Activated CD4-positive, alpha-beta T cell treated with anti-CD3 and anti-CD28 coated beads for 36 hours (primary cell): ENCODE measurements at regions not wholly inside any gene's neighbourhood (a gene's known extent, or its start where the extent isn't known, plus 50 kb on each side); places are given as distances from the start of the nearest gene placed in this dataset.
A peak's percentile ranks its signal among the peaks of the same experiment; 100 is the strongest.
"Not testable (repeated sequence)": the region's sequence is repeated elsewhere in the genome, so short reads cannot be mapped to it uniquely, and the experiment has no call there.

ENCODE experiments used
- ATAC-seq: fragments of 200-7000 bp; cut with Tn5 transposase; one replicate; pipeline ENCODE4 v1.10.0; 2021; ENCODE audit warnings: mild to moderate bottlenecking, moderate library complexity
- CTCF ChIA-PET: fragments of 350-600 bp; sonication (Branson Sonifier 250); formaldehyde crosslinking; loops from one replicate; lab custom pipeline; 2021; ENCODE audit warnings: antibody characterized with exemption; lab: Charles Lee
- POLR2A ChIA-PET: fragments of 350-600 bp; sonication (Branson Sonifier 250); formaldehyde crosslinking; loops from one replicate; lab custom pipeline; 2021; ENCODE audit warnings: antibody characterized with exemption, inconsistent platforms; lab: Charles Lee
- DNase-seq: peaks from one replicate; pipeline ENCODE4 v3.0.0-alpha.2; 2020
- H3K27ac Mint-ChIP-seq: one replicate; pipeline ENCODE4 v1.8.0; 2021; ENCODE audit warnings: mixed read lengths
- H3K27me3 Mint-ChIP-seq: one replicate; pipeline ENCODE4 v1.8.0; 2021; ENCODE audit warnings: mixed read lengths
- H3K36me3 Mint-ChIP-seq: one replicate; pipeline ENCODE4 v1.8.0; 2021; ENCODE audit warnings: low read depth, mixed read lengths
- H3K4me1 Mint-ChIP-seq: one replicate; pipeline ENCODE4 v1.8.0; 2021; ENCODE audit warnings: mixed read lengths
- H3K4me3 Mint-ChIP-seq: one replicate; pipeline ENCODE4 v1.8.0; 2021; ENCODE audit warnings: mild to moderate bottlenecking, moderate library complexity, mixed read lengths
- H3K9me3 Mint-ChIP-seq: one replicate; pipeline ENCODE4 v1.8.0; 2021; ENCODE audit warnings: low read depth, mixed read lengths
- intact Hi-C, 2 experiments: fragments of 100-400 bp; cut with DNase I in 1 of 2; cut with micrococcal nuclease in 1 of 2; formaldehyde crosslinking; loops; one replicate each; pipeline versions ENCODE4 v1.14.2 to v1.15.1; 2022 to 2024; cut with DNase I, micrococcal nuclease

DNA sequence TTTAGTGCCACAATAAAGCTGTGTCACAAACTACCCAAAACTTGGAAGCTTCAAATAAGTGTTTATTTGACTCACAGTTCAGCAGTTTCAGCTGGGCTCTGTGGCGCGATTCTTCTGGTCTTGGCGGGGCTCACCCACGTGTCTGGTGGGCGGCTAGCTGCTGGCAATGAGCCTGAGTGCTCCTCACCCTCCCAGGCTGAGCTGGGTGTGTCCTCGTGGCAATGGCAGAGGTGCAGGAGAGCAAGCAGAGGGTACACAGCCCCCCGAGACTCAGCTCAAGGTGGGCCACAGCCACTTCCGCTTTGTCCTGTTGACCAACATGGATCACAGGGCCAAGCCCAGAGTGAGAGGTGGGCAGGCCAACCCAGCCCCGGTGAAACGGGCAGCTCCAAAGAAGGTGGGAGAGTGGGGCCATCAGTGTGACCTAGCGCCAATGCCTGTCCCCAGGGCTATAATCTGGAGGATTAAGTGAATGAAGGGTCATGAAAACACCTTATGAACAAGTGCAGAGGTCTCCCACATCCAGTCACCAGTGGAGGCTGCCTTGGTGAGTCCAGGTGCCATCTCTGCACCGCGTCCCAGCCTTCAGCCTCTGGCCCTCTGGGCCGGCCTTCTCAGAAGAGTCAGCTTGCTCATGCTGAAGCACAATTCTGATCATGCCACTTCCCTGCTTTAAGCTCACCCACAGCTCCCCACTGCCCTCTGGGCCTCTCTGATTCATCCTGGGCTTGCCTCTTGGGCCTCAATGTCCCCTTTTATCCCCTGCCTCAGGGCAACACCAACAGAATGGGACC, 74.6 kb upstream of the RTL6 start:
- Mint-ChIP-seq H3K36me3 (no peaks in the 10 kb centered on the region), H3K9me3 (no peaks in the 10 kb centered on the region), H3K27me3 (peaks cover 5% of the 10 kb centered on the region), H3K4me1 (no peaks in the 10 kb centered on the region), H3K4me3 (no peak overlapping the region), H3K27ac (no peak overlapping the region)
- POLR2A ChIA-PET = no interaction called here
- intact Hi-C loops = no loop called here
- no peak for DNase-seq
- no peak for ATAC-seq
- CTCF ChIA-PET = interaction anchor here (0.6 to 0.7 kb wide), 2 partner anchors 41 to 180 kb away, joined by 3 read pairs; no protein-coding TSS in a partner anchor

DNA sequence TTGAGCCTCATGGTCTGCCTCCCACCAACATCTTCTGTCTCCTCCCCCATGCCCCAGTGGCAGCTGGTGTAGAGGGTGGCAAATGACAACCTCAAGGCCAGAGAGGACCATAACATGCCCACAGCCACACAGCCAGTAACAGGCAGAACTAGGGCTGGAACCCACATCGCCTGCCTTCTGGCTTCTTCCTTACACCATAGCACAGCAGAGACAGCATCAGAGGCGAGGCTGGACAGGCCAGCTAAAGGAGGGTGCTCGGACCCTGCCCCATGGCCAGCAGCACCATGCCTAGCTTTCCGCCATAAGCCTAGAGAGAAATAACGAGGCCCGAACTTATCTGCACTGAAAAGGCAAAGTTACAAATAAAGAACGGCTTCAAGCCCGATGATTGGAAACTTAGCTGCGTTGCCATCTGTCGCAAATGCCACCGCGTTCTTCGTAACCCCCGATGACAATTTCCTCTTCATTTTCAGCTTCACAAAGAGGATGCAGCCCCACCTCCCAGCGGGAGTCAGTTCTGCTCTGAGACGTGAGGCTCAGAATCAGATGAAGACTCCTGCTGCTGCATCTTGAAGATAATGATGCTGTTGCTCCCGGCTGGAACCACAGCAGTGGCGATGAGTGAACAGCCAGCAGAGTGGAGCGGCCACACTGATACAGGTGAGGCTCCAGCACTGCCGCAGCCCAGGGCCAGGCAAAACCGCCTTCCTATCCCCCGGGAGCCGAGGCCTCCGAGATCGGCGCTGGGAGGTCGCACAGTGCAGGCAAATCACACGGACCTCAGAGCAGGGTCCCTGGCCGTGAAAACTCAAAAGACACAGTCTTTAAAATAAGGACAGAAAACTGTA, 73.8 kb upstream of the RTL6 start:
- Mint-ChIP-seq H3K4me3 (no peak overlapping the region), H3K27me3 (peaks cover 5% of the 10 kb centered on the region), H3K9me3 (no peaks in the 10 kb centered on the region), H3K36me3 (no peaks in the 10 kb centered on the region), H3K27ac (no peak overlapping the region), H3K4me1 (no peaks in the 10 kb centered on the region)
- ChIA-PET POLR2A (no interaction called here), CTCF (interaction anchor here (0.7 kb wide), 1 partner anchor 179 kb away, joined by 3 read pairs; no protein-coding TSS in a partner anchor)
- intact Hi-C loops = no loop called here
- ATAC-seq (no peak), DNase-seq (no peak)

DNA sequence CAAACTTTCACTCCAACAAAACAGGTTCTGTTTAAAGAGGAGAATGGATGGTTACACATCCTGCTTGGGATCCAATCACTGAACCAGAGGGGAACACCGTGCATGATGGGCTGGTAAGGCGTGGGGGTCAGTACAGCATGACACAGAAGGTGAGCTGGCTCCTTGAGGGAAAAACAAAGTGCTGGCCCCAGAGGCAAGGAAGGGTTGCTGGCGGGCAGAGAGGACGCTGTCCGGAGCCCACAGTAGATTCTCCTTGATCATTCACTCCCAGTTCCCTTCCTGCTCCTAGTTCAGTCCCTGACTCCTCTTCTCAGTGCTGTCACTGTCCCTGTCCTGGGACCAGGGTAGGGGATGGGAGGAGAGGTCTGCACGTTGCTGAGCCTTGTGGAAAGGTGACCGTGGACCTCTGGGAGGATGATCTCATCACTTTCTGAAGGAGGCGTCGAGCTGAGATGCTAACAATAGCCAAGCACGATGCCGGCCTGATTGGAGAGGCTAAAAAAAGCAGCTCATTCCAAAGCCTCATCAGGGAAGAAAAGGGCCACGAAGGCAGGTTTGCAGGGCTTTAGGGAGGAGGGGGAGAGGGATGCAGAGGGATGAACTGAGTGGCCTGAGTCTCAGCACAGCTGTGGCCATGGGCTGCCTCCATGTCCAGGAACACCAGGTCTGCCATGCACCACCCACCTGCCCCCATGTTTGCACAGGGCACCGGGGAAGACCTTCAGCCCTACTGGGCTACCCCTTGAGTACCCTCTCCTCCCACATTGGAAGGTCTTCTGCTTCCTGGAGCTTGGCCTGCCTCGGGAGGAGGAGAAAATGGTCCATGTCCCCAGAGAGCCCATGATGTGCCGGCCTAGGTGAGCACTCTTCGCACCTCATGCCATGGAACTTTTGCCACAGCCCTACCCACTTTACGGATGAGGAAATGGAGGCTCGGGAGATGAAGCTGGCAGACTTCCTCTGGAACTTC, 72.7 kb upstream of the RTL6 start:
- POLR2A ChIA-PET = no interaction called here
- Mint-ChIP-seq H3K4me1 (no peaks in the 10 kb centered on the region), H3K9me3 (no peaks in the 10 kb centered on the region), H3K27me3 (peaks cover 2% of the 10 kb centered on the region), H3K4me3 (no peak overlapping the region), H3K27ac (no peak overlapping the region), H3K36me3 (no peaks in the 10 kb centered on the region)
- intact Hi-C loops = no loop called here
- CTCF ChIA-PET = interaction anchor here (0.6 kb wide), 1 partner anchor 87 kb away, joined by 3 read pairs; no protein-coding TSS in a partner anchor
- no peak for ATAC-seq
- DNase-seq = no peak

DNA sequence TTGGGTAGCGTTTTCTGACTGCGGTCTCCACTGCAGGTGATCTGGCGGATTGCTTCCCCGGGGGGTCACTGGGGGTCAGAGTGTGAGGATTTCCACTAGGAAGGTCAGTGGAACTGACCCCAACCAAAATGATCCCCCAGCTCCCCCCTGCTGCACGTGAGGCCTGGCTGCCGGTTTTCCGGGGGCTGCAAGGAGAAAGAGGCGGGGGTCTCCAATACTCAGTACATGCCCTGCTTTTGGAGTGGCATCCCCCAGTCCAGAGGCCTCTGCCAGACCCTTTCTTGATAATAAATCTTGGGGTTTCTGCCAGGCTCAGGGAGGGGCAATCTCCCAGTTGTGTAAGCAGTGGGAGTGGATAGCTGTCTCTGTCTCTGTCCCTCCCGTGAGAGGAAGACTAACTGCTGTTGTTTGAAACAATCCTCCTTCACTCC, 71.5 kb upstream of the RTL6 start:
- no peak for DNase-seq

DNA sequence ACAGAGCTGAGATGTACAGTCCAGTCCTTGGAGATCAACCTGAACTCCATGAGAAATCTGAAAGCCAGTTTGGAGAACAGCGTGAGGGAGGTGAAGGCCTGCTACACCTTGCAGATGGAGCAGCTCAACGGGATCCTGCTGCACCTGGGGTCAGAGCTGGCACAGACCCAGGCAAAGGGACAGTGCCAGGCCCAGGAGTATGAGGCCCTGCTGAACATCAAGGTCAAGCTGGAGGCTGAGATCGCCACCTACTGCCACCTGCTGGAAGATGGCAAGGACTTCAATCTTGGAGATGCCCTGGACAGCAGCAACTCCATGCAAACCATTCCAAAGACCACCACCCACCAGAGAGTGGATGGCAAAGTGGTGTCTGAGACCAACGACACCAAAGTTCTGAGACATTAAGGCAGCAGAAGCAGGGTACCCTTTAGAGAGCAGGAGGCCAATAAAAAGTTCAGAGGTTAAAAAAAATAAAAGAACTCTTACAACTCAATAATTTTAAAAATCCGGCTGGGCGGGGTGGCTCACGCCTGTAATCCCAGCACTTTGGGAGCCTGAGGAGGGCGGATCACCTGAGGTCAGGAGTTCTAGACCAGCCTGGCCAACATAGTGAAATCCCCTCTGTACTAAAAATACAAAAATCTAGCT, 69.9 kb upstream of the RTL6 start:
- ATAC-seq (no peak), DNase-seq (peak; percentile 74)
- H3K9me3 Mint-ChIP-seq = peaks cover 4% of the 10 kb centered on the region
- H3K36me3 Mint-ChIP-seq = no peaks in the 10 kb centered on the region
- POLR2A ChIA-PET = no interaction called here
- no peaks in the 10 kb centered on the region for H3K4me1 Mint-ChIP-seq
- no peak overlapping the region for H3K4me3 Mint-ChIP-seq
- intact Hi-C loops = loop anchor here (1.0 to 10.0 kb wide), 6 partner anchors 126 to 576 kb away; no protein-coding TSS in a partner anchor
- CTCF ChIA-PET = interaction anchor here (0.6 to 1.6 kb wide), 10 partner anchors 10 to 575 kb away, joined by 3 to 4 read pairs (median 3); no protein-coding TSS in a partner anchor
- H3K27me3 Mint-ChIP-seq = peaks cover 2% of the 10 kb centered on the region
- H3K27ac Mint-ChIP-seq = no peak overlapping the region

More for the DNA sequence above, 71.5 kb upstream of the RTL6 start:
- H3K36me3 Mint-ChIP-seq = no peaks in the 10 kb centered on the region
- intact Hi-C loops = loop anchor here (5.0 to 10.0 kb wide), 4 partner anchors 127 to 577 kb away; no protein-coding TSS in a partner anchor
- no peak overlapping the region for H3K27ac Mint-ChIP-seq
- ATAC-seq = no peak
- H3K4me3 Mint-ChIP-seq = no peak overlapping the region
- no peaks in the 10 kb centered on the region for H3K9me3 Mint-ChIP-seq
- H3K4me1 Mint-ChIP-seq = no peaks in the 10 kb centered on the region
- ChIA-PET CTCF (no interaction called here), POLR2A (no interaction called here)
- H3K27me3 Mint-ChIP-seq = peaks cover 2% of the 10 kb centered on the region

DNA sequence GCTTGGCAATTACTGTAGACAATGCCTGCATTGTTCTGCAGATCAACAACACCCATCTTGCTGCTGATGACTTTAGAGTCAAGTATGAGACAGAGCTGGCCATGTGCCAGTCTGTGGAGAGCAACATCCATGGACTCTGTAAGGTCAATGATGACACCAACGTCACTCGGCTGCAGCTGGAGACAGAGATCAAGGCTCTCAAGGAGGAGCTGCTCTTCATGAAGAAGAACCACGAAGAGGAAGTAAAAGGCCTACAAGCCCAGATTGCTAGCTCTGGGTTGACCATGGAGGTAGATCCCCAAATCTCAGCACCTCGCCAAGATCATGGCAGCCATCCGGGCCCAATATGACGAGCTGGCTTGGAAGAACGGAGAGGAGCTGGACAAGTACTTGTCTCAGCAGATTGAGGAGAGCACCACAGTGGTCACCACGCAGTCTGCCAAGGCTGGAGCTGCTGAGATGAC, 69.4 kb upstream of the RTL6 start:
- not testable (repeated sequence) for H3K27me3 Mint-ChIP-seq

DNA sequence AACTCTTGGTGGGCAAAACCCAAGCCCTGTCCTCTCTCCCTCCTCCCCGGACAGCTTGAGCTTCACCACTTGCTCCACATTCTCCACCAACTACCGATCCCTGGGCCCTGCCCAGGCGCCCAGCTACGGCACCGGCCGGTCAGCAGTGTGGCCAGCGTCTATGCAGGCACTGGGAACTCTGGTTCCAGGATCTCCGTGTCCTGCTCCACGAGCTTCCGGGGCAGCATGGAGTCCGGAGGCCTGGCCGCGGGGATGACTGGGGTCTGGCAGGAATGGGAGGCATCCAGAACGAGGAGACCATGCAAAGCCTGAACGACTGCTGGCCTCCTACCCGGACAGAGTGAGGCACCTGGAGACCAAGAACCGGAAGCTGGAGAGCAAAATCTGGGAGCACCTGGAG, 68.9 kb upstream of the RTL6 start:
- CTCF ChIA-PET = interaction anchor here (0.5 to 1.6 kb wide), 6 partner anchors 16 to 574 kb away, joined by 3 to 4 read pairs (median 3); no protein-coding TSS in a partner anchor
- no peak overlapping the region for H3K4me3 Mint-ChIP-seq
- no peaks in the 10 kb centered on the region for H3K4me1 Mint-ChIP-seq
- ATAC-seq = no peak
- intact Hi-C loops = loop anchor here (5.0 to 10.0 kb wide), 4 partner anchors 125 to 575 kb away; no protein-coding TSS in a partner anchor
- H3K36me3 Mint-ChIP-seq = no peaks in the 10 kb centered on the region
- POLR2A ChIA-PET = no interaction called here
- H3K9me3 Mint-ChIP-seq = peaks cover 4% of the 10 kb centered on the region
- H3K27me3 Mint-ChIP-seq = peaks cover 2% of the 10 kb centered on the region
- DNase-seq = no peak
- no peak overlapping the region for H3K27ac Mint-ChIP-seq

More for the DNA sequence above, 69.4 kb upstream of the RTL6 start:
- CTCF ChIA-PET = interaction anchor here (0.6 to 1.6 kb wide), 10 partner anchors 9 to 574 kb away, joined by 3 to 4 read pairs (median 3); no protein-coding TSS in a partner anchor
- H3K9me3 Mint-ChIP-seq, H3K4me3 Mint-ChIP-seq, H3K27ac Mint-ChIP-seq, POLR2A ChIA-PET, H3K4me1 Mint-ChIP-seq, DNase-seq, H3K36me3 Mint-ChIP-seq, ATAC-seq: not testable (repeated sequence)
- intact Hi-C loops = loop anchor here (5.0 to 10.0 kb wide), 4 partner anchors 125 to 575 kb away; no protein-coding TSS in a partner anchor

DNA sequence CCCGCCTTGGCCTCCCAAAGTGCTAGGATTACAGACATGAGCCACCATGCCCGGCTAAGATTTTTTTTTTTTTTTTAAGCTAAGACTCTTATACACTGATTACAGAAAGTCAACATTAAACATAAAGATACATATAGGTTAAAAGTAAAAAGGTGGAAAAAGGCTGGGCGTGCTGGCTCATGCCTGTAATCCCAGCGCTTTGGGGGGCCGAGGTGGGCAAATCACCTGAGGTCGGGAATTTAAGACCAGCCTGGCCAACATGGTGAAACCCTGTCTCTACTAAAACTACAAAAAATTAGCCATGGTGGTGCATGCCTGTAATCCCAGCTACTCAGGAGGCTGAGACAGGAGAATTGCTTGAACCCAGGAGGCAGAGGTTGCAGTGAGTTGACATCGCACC, 64.6 kb upstream of the RTL6 start:
- ATAC-seq, DNase-seq, H3K27me3 Mint-ChIP-seq, H3K36me3 Mint-ChIP-seq, H3K4me3 Mint-ChIP-seq, POLR2A ChIA-PET, H3K27ac Mint-ChIP-seq, H3K4me1 Mint-ChIP-seq, H3K9me3 Mint-ChIP-seq: not testable (repeated sequence)
- CTCF ChIA-PET = interaction anchor here (0.6 kb wide), 1 partner anchor 192 kb away, joined by 3 read pairs; no protein-coding TSS in a partner anchor
- intact Hi-C loops = loop anchor here in 1 of 2 experiments (10.0 kb wide), 2 partner anchors 228 to 478 kb away; no protein-coding TSS in a partner anchor

DNA sequence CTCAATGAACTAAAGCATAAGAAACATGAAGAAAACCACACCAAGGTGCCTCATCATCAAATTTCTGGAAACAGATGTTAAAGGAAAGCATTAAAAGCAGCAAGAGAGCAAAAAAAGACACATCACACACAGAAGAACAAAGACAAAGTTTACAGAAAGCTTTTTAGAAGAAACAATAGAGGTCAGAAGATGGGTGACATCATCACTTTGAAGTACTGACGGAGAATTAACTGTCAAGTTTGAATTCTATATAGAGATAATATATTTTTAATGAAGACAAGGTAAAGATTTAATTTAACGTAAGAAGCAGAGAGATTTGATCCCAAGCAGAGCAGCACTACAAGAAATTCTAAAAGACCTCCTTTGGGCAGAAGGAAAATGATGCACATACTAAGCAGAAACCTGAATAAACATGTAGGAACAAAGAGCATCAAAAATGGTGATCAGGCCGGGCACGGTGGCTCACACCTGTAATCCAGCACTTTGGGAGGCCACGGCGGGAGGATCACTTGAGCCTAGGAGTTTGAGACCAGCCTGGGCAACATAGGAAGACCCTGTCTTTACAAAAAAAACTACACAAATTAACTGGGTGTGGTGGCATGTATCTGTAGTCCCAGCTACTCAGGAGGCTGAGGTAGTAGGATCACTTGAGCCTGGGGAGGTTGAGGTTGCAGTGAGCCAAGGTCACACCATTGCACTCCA, 63.3 kb upstream of the RTL6 start:
- no peak overlapping the region for H3K27ac Mint-ChIP-seq
- peaks cover 3% of the 10 kb centered on the region for H3K27me3 Mint-ChIP-seq
- H3K4me3 Mint-ChIP-seq = no peak overlapping the region
- H3K4me1 Mint-ChIP-seq = no peaks in the 10 kb centered on the region
- DNase-seq (no peak), ATAC-seq (no peak)
- peaks cover 4% of the 10 kb centered on the region for H3K9me3 Mint-ChIP-seq
- POLR2A ChIA-PET = no interaction called here
- H3K36me3 Mint-ChIP-seq = no peaks in the 10 kb centered on the region
- intact Hi-C loops = loop anchor here in 1 of 2 experiments (10.0 kb wide), 2 partner anchors 226 to 476 kb away; no protein-coding TSS in a partner anchor
- CTCF ChIA-PET = no interaction called here
